Right lobe of liver (tissue), 6 donors: ENCODE measurements at regions not wholly inside any gene's neighbourhood (a gene's known extent, or its start where the extent isn't known, plus 50 kb on each side); places are given as distances from the start of the nearest gene placed in this dataset.

ENCODE experiments used
- ATAC-seq, 4 donors: fragments of 200-7000 bp; cut with Tn5 transposase; one replicate each; pipeline ENCODE4 v1.9.1; 2020; ENCODE audit warnings: mild to moderate bottlenecking in 4 of 4, moderate library complexity in 4 of 4
- DNase-seq, 3 donors: peaks; one replicate each; pipeline ENCODE4 v3.0.0-alpha.2; 2020
- H3K27ac ChIP-seq, 3 donors: fragments of 200-600 bp; one replicate each; pipeline ENCODE4 v1.8.0; 2022
- H3K27me3 ChIP-seq, 2 donors: fragments of 200-600 bp; one replicate each; pipeline ENCODE4 v1.8.0; 2022
- H3K36me3 ChIP-seq, 4 donors: fragments of 200-600 bp; sonication (generic) in 1 of 4; one replicate each; pipeline versions ENCODE4 v1.5.1 to v1.8.0; 2017 to 2022; ENCODE audit warnings: control low read depth in 1 of 4
- H3K4me1 ChIP-seq, 4 donors: fragments of 200-600 bp; sonication (generic) in 1 of 4; one replicate each; pipeline versions ENCODE4 v1.5.1 to v1.8.0; 2017 to 2022; ENCODE audit warnings: control low read depth in 1 of 4
- H3K4me3 ChIP-seq, 3 donors: fragments of 200-600 bp; one replicate each; pipeline ENCODE4 v1.8.0; 2022
- H3K9me3 ChIP-seq, 4 donors: fragments of 200-600 bp; sonication (generic) in 1 of 4; one replicate each; pipeline versions ENCODE4 v1.5.1 to v1.8.0; 2017 to 2022; ENCODE audit warnings: control low read depth in 1 of 4
- CTCF ChIP-seq, 4 donors: fragments of 200-600 bp in 3 of 4; fragments of 450-650 bp in 1 of 4; IDR thresholded peaks; one replicate each; pipeline versions ENCODE4 v1.5.1 to v1.8.0; 2016 to 2022; ENCODE audit warnings: antibody characterized with exemption in 4 of 4, mild to moderate bottlenecking in 2 of 4
- POLR2A ChIP-seq: fragments of 450-650 bp; IDR thresholded peaks from one replicate; pipeline ENCODE4 v1.6.1; 2017; ENCODE audit warnings: antibody characterized with exemption, mild to moderate bottlenecking
- WGBS: methylation state at CpG from one replicate; pipeline ENCODE4 v1.1.6; 2018; ENCODE audit warnings: low coverage, low lambda C conversion rate; ENCODE audit not compliant: insufficient coverage; ENCODE audit errors: missing lambda C conversion rate; 5-methylcytosine and 5-hydroxymethylcytosine counted together
- intact Hi-C, 2 donors: fragments of 100-400 bp; cut with DNase I; formaldehyde crosslinking; loops; one replicate each; pipeline versions ENCODE4 v1.11.2 to v1.14.1; 2022
- donor health status: DM: no; HTN: yes; CAD: no.
- donor health status: DM: no; HTN: no; CAD: no.
- donor health status: DM: no; HTN: no; CAD: no.
- donor health status: DM: no; HTN: yes; CAD: no.
- donor health status: DM: no; HTN: yes; CAD: no.

- no peaks in the 10 kb centered on the region for H3K27me3 ChIP-seq
- no peak for TF ChIP-seq POLR2A
- no peak for TF ChIP-seq CTCF (IDR thresholded peaks at IDR 0.05)
- ATAC-seq (no peak), DNase-seq (no peak)
- no peaks in the 10 kb centered on the region for H3K9me3 ChIP-seq
- H3K4me1 ChIP-seq, result no peaks in the 10 kb centered on the region
- 100% methylated on average over 1 of the region's 1 CpG for WGBS
- no peak overlapping the region for H3K4me3 ChIP-seq
- intact Hi-C loops, result no loop called here
- no peak overlapping the region for H3K27ac ChIP-seq
- no peaks in the 10 kb centered on the region for H3K36me3 ChIP-seq
Measured at GRCh38 chr1:238196516-238196915, 305.8 kb upstream of the ZP4 start.

- H3K36me3 ChIP-seq, result no peaks in the 10 kb centered on the region
- no peaks in the 10 kb centered on the region for H3K4me1 ChIP-seq
- H3K27me3 ChIP-seq, result no peaks in the 10 kb centered on the region
- intact Hi-C loops, result no loop called here
- no peak overlapping the region for H3K4me3 ChIP-seq
- TF ChIP-seq POLR2A (no peak), CTCF (IDR thresholded peaks at IDR 0.05) (no peak)
- 38% methylated on average over 1 of the region's 1 CpG for WGBS
- ATAC-seq, result no peak
- no peak for DNase-seq
- H3K9me3 ChIP-seq, result no peaks in the 10 kb centered on the region
- H3K27ac ChIP-seq, result no peak overlapping the region
Measured at GRCh38 chr1:238191170-238191569, 300.4 kb upstream of the ZP4 start.

- WGBS, result 92% methylated on average over 3 of the region's 3 CpGs
- DNase-seq (no peak), ATAC-seq (no peak)
- H3K9me3 ChIP-seq, result no peaks in the 10 kb centered on the region
- H3K36me3 ChIP-seq, result no peaks in the 10 kb centered on the region
- TF ChIP-seq CTCF (IDR thresholded peaks at IDR 0.05), result no peak
- no peak for TF ChIP-seq POLR2A
- no peak overlapping the region for H3K27ac ChIP-seq
- intact Hi-C loops, result no loop called here
- no peaks in the 10 kb centered on the region for H3K27me3 ChIP-seq
- H3K4me1 ChIP-seq, result no peaks in the 10 kb centered on the region
- H3K4me3 ChIP-seq, result no peak overlapping the region
Measured at GRCh38 chr1:238187575-238187949, 296.8 kb upstream of the ZP4 start.

- Histone ChIP-seq H3K4me3 (no peak overlapping the region), H3K4me1 (no peaks in the 10 kb centered on the region), H3K36me3 (no peaks in the 10 kb centered on the region), H3K27ac (no peak overlapping the region), H3K9me3 (no peaks in the 10 kb centered on the region), H3K27me3 (no peaks in the 10 kb centered on the region)
- no peak for ATAC-seq
- intact Hi-C loops, result no loop called here
- DNase-seq, result no peak
- no peak for TF ChIP-seq POLR2A
- no peak for TF ChIP-seq CTCF (IDR thresholded peaks at IDR 0.05)
- 100% methylated on average over 1 of the region's 4 CpGs for WGBS
Measured at GRCh38 chr1:238186887-238187574, 296.3 kb upstream of the ZP4 start.
